ENCODE measurements at regions not wholly inside any gene's neighbourhood (a gene's known extent, or its start where the extent isn't known, plus 50 kb on each side); places are given as distances from the start of the nearest gene placed in this dataset.

GRCh38 chr2:200129721-200130462, 174.5 kb downstream of the MAIP1 start:
- dilution Hi-C loops (cut with MboI; ENCODE audit: extremely low pct_ligation_motif_present, low sequenced_read_pairs): no loop called here
- Histone ChIP-seq H3K27ac (ENCODE audit: insufficient read depth, low read depth, low read length) (no peak overlapping the region), H3K9me3 (replicated peaks; ENCODE audit: control insufficient read depth, insufficient read depth, low read length) (no peaks in the 10 kb centered on the region), H3K36me3 (ENCODE audit: control insufficient read depth in 2 of 2, extremely low read depth in 1 of 2, insufficient read depth in 2 of 2, low read length in 2 of 2) (no peaks in the 10 kb centered on the region), H2AFZ (ENCODE audit: low read depth, low read length) (no peak overlapping the region), H3K4me1 (ENCODE audit: control insufficient read depth, extremely low read depth, insufficient read depth, low read length) (no peaks in the 10 kb centered on the region), H3K9ac (replicated peaks; ENCODE audit: extremely low read depth, insufficient read depth, low read length) (no peak overlapping the region), H3K79me2 (ENCODE audit: control insufficient read depth, insufficient read depth, low read length) (no peaks in the 10 kb centered on the region), H3K4me2 (ENCODE audit: insufficient read depth, low read length) (no peak overlapping the region), H3K9me1 (replicated peaks; ENCODE audit: control insufficient read depth, extremely low read depth, insufficient read depth, low read length) (no peaks in the 10 kb centered on the region), H4K20me1 (replicated peaks; ENCODE audit: control insufficient read depth, extremely low read depth, insufficient read depth, low read length) (no peaks in the 10 kb centered on the region), H3K27me3 (ENCODE audit: control insufficient read depth in 2 of 2, insufficient read depth in 2 of 2, low read length in 2 of 2) (peaks cover 0 to 2% of the 10 kb centered on the region in 2 experiments), H3K4me3 (replicated peaks in 1 of 3; ENCODE audit: insufficient read depth in 1 of 3, low read depth in 1 of 3, low read length in 3 of 3) (no peak overlapping the region)
- CTCF ChIA-PET: interaction anchor here (1.0 to 1.7 kb wide), 2 partner anchors 11 to 19 kb away, joined by 4 read pairs; no protein-coding TSS in a partner anchor
- no peak for FAIRE-seq
- TF ChIP-seq CTCF (IDR thresholded peaks at IDR 0.05; ENCODE audit: extremely low read depth in 1 of 2, insufficient read depth in 1 of 2, low read depth in 1 of 2, low read length in 2 of 2): no peak
- no peak for TF ChIP-seq EZH2 (IDR thresholded peaks at IDR 0.05; ENCODE audit: borderline replicate concordance, low read depth, low read length, severe bottlenecking)
- TF ChIP-seq FOS (IDR thresholded peaks at IDR 0.05; ENCODE audit: borderline replicate concordance, insufficient read depth, low read length): no peak
- no peak for TF ChIP-seq GATA2 (IDR thresholded peaks at IDR 0.05; ENCODE audit: insufficient read depth, insufficient read length, low read depth, low read length)
- no peak for TF ChIP-seq JUN (IDR thresholded peaks at IDR 0.05; ENCODE audit: borderline replicate concordance, insufficient read depth, insufficient read length, low read depth)
- no peak for TF ChIP-seq POLR2A (IDR thresholded peaks at IDR 0.05; ENCODE audit: low read depth, low read length)
- no peak for TF ChIP-seq MAX (IDR thresholded peaks at IDR 0.05; ENCODE audit: insufficient read depth, insufficient read length)
- no peak for TF ChIP-seq MYC (IDR thresholded peaks at IDR 0.05; ENCODE audit: low read depth, low read length)
- no peak for TF ChIP-seq POLR2AphosphoS5 (IDR thresholded peaks at IDR 0.05; ENCODE audit: insufficient read depth, low read depth, low read length)
- no TSS peak for BruUV-seq (replicated peaks)
- POLR2A ChIA-PET: no interaction called here
- intact Hi-C loops (cut with micrococcal nuclease): no loop called here
- no peak for DNase-seq (ENCODE audit: low read depth, low spot score)

Data from endothelial cell of umbilical vein (primary cell).